ENCODE measurements at regions not wholly inside any gene's neighbourhood (a gene's known extent, or its start where the extent isn't known, plus 50 kb on each side); places are given as distances from the start of the nearest gene placed in this dataset.

DNA sequence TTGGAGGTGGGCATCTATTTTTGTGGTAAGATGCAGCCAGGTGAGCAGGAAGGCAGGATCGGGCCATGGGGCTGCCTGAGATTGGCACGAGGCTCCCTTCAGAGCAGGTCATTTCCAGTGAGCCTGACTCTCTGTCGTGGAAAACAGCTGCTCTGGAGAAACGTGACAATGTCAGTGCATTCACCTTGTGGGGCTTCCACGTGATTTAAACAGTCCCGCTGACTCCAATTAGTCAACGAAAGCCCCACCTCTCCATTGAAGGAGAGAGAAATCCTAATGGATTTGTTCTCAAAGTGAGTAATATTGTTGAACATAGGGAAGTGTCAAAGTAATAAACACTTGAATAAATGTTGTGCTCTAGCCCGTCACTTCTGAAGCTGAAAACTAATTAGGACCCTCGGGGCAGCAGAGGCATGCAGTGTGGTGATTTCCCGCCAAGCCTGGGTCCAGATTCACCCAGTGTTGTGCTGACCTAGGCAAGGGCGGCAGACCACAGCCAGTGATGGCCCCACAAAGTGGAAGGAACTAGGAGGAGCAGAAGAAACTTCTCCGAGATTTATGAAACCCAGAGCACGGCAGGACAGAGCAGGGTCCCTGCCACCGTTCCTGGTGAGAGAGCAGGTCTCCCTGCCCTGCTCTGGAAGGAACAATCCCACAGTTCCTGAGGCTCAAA lies 172.5 kb upstream of the C1orf174 start:
- TF ChIP-seq, protein P1, sequence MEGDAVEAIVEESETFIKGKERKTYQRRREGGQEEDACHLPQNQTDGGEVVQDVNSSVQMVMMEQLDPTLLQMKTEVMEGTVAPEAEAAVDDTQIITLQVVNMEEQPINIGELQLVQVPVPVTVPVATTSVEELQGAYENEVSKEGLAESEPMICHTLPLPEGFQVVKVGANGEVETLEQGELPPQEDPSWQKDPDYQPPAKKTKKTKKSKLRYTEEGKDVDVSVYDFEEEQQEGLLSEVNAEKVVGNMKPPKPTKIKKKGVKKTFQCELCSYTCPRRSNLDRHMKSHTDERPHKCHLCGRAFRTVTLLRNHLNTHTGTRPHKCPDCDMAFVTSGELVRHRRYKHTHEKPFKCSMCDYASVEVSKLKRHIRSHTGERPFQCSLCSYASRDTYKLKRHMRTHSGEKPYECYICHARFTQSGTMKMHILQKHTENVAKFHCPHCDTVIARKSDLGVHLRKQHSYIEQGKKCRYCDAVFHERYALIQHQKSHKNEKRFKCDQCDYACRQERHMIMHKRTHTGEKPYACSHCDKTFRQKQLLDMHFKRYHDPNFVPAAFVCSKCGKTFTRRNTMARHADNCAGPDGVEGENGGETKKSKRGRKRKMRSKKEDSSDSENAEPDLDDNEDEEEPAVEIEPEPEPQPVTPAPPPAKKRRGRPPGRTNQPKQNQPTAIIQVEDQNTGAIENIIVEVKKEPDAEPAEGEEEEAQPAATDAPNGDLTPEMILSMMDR (IDR thresholded peaks at IDR 0.05), result no peak
- no peak for TF ChIP-seq POLR2AphosphoS5 (IDR thresholded peaks at IDR 0.05; ENCODE audit: low read depth, low read length)

Measured in Panc1 (cell line).